ENCODE measurements at regions not wholly inside any gene's neighbourhood (a gene's known extent, or its start where the extent isn't known, plus 50 kb on each side); places are given as distances from the start of the nearest gene placed in this dataset.

GRCh38 chr3:111359261-111360030, 182.6 kb upstream of the CD96 start:
- no peak for DNase-seq

DNA sequence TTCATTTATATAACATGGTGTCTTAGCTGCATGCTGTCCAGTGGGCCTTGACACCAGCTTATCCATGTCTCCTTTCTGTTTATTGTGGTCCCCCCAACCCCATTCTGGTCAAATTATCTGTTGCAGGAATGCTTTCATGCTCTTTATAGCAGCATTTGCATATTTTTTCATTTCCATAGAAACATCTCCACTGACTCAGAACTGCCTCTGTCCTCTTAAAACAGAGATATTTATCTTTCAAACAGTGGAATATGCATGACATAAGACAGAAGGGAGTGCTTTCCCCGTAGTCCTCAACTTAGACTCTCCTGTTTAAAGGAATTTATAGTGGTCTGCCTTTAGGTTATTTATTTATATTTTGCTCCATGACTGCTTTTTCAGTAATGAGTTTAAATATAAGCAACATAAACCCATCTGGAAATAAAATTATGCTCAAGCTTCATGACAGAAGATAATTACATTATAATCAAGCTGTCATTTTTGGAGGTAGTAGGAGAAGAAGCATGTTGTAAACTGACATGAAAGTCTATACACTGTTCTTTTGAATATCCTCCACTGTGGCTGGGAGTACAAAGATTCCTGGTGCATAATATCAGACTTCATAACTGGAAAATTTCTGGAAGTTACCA, 179.5 kb upstream of the CD96 start:
- DNase-seq, result no peak

DNA sequence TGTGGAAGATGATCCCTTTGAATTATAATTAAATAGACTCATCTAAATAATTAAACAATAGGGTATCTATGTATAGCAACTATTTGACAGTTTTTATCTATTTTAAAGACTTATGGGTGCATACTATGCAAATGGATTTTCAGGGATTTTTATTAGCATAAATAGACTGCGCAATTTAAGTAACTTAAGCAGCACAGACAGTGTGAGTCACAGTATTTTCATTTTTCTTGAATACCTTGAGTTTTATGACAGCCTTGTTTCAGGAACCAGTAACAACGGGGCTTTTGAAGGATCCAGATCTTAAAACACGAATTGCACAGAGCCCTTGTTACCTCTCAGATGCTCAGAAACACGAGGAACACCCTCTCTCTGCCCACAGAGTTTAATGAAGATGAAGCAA, 175.5 kb upstream of the CD96 start:
- no peak for DNase-seq

DNA sequence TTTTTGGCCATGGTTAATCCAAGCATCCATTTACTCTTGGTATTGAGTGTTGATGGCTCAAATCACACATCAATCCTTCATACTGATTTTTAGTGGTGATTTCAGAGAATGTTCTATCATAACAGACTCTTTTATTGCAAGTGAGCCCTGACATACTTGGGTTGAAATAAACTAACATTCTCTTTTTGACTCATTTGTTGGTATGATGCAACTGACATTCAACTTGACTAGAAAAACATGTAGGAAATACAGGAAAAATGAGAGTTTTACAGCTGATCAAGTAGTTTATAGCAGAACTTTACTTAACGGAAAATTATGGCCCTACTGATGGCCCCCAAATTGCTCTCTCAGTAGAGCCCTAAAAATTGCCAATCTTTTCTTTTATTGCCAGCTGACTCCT, 173.9 kb upstream of the CD96 start:
- DNase-seq, result no peak

DNA sequence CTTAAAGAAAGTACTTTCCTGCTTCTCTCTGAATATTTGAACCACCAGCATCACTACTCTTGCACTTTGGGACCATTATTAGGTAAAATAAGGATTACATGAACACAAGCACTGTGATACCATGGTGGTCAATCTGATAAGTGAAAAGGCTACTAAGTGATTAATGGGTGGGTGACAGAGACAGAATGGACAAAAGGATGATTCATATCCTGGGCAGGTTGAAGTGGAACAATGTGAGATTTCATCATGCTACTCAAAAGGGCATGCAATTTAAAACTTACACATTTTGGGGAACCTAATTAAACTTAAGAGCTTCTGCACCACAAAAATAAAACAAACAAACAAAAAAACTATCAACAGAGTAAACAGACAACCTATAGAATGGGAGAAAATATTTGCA, 172.0 kb upstream of the CD96 start:
- no peak for DNase-seq

DNA sequence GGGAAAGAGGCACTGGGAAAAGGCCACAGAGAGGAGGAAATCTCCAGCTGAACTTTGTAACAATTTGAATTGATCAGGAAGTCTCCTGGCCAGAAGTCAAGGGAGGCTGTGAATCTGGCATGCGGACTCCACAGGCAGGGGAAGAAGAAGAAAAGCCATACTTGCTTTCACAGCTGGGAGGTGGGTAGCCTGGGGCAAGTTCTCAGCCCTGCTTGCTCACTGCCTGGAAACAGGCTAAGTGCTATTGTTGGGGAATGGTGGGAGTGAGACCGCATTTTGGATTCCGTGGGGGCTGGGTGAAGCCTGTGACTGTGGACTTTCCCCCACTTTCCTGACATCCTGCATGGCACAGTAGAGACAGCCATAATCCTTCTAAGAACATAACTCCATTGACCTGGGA, 168.8 kb upstream of the CD96 start:
- no peak for DNase-seq

DNA sequence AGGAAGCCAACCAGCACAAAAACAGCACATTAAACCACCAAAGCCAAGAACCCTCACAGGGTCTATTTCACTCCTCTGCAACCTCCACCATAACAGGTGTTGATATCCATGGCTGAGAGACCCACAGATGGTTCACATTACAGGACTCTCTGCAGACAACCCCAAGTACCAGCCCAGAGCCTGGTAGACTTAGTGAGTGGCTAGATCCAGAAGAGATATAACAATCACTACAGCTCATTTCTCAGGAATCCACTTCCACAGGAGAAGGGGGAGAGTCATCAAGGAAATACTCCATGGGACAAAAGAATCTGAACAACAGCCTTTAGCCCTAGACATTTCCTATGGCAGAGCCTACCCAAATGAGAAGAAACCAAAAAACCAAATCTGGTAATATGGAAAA, 168.1 kb upstream of the CD96 start:
- DNase-seq, result no peak

DNA sequence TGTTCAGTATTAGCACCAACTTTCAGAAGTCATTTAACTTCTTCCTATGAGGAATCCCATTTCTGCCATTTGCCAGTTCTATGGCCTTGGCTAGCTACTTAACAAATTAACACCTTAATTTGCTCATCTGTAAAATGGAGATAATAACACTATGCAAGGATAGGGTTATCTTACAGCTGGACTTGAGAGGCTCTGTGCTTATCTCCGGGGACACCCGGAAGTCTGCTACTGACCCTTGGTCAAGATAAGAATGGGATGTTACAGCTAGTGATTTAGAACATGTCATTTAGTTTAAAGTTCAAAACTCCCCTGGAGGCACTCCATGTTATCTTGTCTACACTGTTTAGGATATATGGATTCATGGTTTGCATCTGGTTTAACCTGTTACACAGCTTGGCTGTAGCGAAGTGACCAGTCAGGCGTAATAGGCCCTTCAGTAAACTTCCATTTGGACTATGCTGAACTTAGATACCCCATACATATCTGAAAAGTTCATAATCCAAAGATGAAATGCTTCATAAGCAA, 156.0 kb upstream of the CD96 start:
- no peak for DNase-seq

GRCh38 chr3:111392894-111393398, 149.1 kb upstream of the CD96 start:
- no peak for DNase-seq

GRCh38 chr3:111412656-111413055, 129.3 kb upstream of the CD96 start:
- no peak for DNase-seq

- DNase-seq, result no peak
These were observed 127.5 kb upstream of the CD96 start for GRCh38 chr3:111414531-111414930.

DNA sequence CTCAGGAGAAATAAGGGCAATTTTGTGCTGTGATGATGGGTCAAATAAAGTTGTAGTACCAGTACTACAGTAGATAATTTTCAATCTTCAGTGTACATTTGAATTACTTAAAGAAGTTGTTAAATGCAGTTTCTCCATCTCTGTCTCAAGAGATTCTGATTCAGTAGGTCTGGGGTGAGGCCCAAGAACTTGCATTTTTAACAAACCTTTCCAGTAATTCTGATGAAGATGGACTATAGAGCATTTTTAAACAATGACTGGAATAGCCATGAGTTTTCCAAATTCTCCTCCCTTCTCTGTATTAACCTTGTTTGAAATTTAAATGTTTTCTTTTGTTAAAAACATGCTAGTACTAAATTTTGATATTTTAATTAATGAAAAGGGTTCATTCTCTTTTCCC, 127.0 kb upstream of the CD96 start:
- no peak for DNase-seq

- no peak for DNase-seq
These were observed 123.6 kb upstream of the CD96 start for GRCh38 chr3:111418391-111418790.

DNA sequence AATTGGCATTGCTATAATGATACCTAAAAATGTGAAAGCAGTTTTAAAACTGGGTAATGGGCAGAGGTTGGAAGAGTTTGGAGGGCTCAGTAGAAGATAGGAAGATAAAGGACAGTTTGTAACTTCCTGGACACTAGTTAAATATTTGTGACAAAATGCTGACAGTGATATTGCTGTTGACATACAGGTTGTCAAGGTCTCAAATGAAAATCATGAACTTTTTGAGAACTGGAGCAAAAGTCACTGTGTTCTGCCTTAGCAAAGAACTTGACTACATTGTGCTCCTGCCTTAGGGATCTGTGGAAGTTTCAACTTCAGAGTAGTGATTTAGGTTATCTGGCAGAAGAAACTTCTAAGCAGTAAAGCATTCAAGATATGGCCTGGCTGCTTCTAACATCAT, 113.7 kb upstream of the CD96 start:
- DNase-seq, result no peak

- no peak for DNase-seq
These were observed 106.9 kb upstream of the CD96 start for GRCh38 chr3:111434941-111435622.

GRCh38 chr3:111438283-111438682, 103.7 kb upstream of the CD96 start:
- DNase-seq, result no peak

DNA sequence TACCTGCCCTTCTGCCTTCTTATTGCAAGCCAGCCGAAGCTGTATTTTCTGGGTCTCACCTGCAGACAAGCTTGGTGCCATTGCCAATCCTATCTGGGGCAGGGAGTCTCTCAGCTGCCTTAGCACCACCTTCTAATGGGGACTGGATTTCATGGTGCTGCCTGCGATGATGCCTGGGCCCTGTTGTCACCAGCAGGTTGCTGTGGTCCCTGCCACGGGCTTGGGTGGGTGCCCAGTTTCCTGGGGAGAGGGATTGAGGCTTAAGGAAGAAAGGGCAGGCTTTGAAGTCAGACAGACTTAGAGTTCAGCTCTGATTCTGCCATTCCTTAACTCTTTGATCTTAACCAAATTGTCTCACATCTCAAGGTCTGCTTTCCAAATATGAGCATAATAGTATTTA, 87.4 kb upstream of the CD96 start:
- DNase-seq, result no peak

DNA sequence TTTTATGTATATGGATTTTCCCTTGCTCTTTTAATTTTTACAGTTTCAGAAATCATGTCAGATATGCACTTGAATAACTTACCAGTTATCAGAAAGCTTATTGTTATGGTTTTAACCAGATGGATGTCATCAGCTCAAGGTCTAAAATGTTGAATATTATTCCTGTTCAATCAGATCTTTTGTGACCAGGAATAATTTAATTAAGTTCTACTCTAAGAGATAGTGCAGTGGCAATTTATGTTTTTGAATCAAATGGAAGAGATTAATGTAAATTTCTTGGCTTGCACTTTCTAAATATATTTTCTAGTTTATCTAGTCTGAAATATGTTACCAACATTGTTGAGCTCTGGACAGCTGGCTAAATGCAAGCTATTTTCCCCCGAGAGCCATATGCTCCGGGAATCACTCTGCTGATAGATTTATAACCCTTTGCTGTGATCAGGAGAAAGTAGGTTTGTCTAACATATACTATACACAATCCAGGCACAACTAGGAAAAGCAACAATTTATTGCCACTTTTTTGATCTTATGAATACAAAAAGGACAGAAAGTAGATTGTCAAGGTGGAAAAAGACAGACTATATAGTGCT, 76.8 kb upstream of the CD96 start:
- DNase-seq, result no peak

- DNase-seq, result no peak
These were observed 72.0 kb upstream of the CD96 start for GRCh38 chr3:111470032-111470431.

GRCh38 chr3:111471831-111472230, 70.2 kb upstream of the CD96 start:
- no peak for DNase-seq

DNA sequence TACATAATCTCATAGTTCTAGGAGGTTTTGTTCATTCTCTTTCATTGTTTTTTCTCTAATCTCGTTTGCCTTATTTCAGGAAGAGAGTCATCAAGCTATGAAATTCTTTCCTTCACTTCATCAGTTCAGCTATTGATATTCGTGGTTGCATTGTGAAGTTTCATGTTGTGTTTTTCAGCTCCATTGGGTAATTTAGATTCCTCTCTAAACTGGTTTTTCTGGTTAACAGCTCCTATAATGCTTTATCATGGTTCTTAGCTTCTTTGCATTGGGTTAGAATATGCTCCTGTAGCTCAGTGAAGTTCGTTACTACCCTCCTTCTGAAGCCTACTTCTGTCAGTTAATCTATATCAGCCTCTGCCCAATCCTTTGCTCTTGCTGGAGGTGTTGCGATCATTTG, 69.4 kb upstream of the CD96 start:
- no peak for DNase-seq

DNA sequence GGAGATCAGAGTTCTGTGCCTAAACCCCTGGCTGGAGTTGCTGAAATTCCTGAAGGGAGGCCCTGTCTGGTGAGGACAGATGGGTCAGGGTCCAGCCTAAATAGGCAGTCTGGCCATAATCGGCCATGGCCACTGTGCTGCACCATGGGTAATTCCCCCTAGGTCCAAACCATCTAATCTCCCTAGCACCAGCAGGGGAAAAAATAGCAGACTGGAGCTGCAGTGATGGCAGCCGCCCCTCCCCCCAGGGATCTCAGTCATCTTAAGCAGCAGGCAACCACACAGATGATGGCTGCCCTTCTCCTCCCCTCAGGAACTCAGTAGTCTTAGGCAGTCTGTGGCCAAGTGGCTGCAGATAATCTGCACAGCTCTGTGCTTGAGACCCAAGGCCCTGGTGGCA, 68.4 kb upstream of the CD96 start:
- DNase-seq, result no peak

DNA sequence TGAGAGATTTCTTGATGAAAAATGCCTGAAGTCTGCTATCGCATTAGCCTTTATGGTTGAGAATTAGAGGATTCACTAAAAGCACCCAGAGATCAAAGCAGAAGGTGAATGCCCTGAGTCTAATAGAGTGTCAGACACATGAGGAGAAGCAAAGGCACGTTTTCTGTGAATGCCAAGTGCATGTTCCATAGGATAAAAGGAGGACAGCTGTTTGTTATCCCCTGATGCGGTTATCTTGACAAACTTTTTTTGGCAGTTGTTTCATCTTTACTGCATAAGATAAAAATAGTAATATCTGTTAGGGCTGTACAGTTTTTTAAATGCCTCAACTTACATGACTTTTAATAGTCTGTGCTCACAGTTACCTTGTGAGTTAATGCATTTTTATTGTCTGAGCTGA, 65.3 kb upstream of the CD96 start:
- no peak for DNase-seq

GRCh38 chr3:111480091-111480490, 61.9 kb upstream of the CD96 start:
- DNase-seq, result no peak
